Heart right ventricle (tissue), 16 donors: ENCODE measurements at regions not wholly inside any gene's neighbourhood (a gene's known extent, or its start where the extent isn't known, plus 50 kb on each side); places are given as distances from the start of the nearest gene placed in this dataset.

Experiments used
- ATAC-seq, 8 donors: fragments of 200-7000 bp; cut with Tn5 transposase; one replicate each; pipeline ENCODE4 v1.9.1; 2020; ENCODE audit warnings: mild to moderate bottlenecking in 8 of 8, moderate library complexity in 8 of 8, moderate number of reproducible peaks in 1 of 8
- DNase-seq, 2 donors: peaks; one replicate each; pipeline ENCODE4 v3.0.0-alpha.2; 2020
- H3K27ac ChIP-seq, 10 donors: fragments of 200-600 bp; sonication (generic) in 2 of 10; one replicate each; pipeline versions ENCODE4 v1.5.0 to v1.8.0; 2020 to 2022; ENCODE audit warnings: mild to moderate bottlenecking in 3 of 10
- H3K27me3 ChIP-seq, 7 donors: fragments of 200-600 bp; one replicate each; pipeline ENCODE4 v1.8.0; 2021 to 2022; ENCODE audit warnings: mild to moderate bottlenecking in 2 of 7
- H3K36me3 ChIP-seq, 9 donors: fragments of 200-600 bp; sonication (generic) in 1 of 9; one replicate each; pipeline versions ENCODE4 v1.5.0 to v1.8.0; 2020 to 2022; ENCODE audit warnings: mild to moderate bottlenecking in 2 of 9
- H3K4me1 ChIP-seq, 9 donors: fragments of 200-600 bp; sonication (generic) in 1 of 9; one replicate each; pipeline versions ENCODE4 v1.5.0 to v1.8.0; 2020 to 2022; ENCODE audit warnings: mild to moderate bottlenecking in 4 of 9
- H3K4me3 ChIP-seq, 10 donors: fragments of 200-600 bp; sonication (generic) in 2 of 10; one replicate each; pipeline versions ENCODE4 v1.5.0 to v1.8.0; 2020 to 2022; ENCODE audit warnings: mild to moderate bottlenecking in 7 of 10, moderate library complexity in 2 of 10
- H3K9me3 ChIP-seq, 11 donors: fragments of 200-600 bp in 10 of 11; sonication (generic) in 2 of 11; one replicate each; pipeline versions ENCODE4 v1.5.0 to v1.8.0; 2013 to 2022; ENCODE audit warnings: mild to moderate bottlenecking in 2 of 11, control low read depth in 1 of 11, moderate library complexity in 1 of 11
- WGBS, 2 donors: extraction: QIAGEN DNeasy Blood & Tissue Kit; methylation state at CpG; one replicate each; pipeline ENCODE4 v1.1.7; 2013; ENCODE audit warnings: inconsistent platforms in 1 of 2; 5-methylcytosine and 5-hydroxymethylcytosine counted together
- intact Hi-C, 10 donors: fragments of 100-400 bp; cut with DNase I; formaldehyde crosslinking; loops; one replicate each; pipeline versions ENCODE4 v1.11.1 to v1.14.2; 2022
- TF ChIP-seq, protein P1 (sequence below), 9 donors: fragments of 200-600 bp; sonication (generic) in 2 of 9; IDR thresholded peaks; one replicate each; pipeline versions ENCODE4 v1.5.0 to v1.8.0; 2021 to 2022; ENCODE audit warnings: antibody characterized with exemption in 9 of 9, mild to moderate bottlenecking in 5 of 9, moderate library complexity in 1 of 9
- donor health status: Arrhythmogenic right ventricular cardiomyopathy.
- donor health status: ischemic (EF 13 %, LVEDD 7.1; RV severe dilation, severe dysfunction).
- donor health status: healthy with polysubstance abuse.
- donor health status: DM: no; HTN: yes; CAD: no.
- donor health status: DM: no; HTN: no; CAD: no.
- donor health status: ischemic (EF 25% LVEDD 6.9; RV normal size, moderate dysfunction).
- donor health status: ischemic (EF 25% LVEDD 5.7; RV mildly dilated, moderate dysfunction).
- donor health status: healthy.
- donor health status: DM: yes; HTN: yes; CAD: no.
- donor health status: Ischemic cardiomyopathy.
- donor health status: ischemic (EF 35%, LVEDD 5.7; RV mildly dilated, moderate dysfunction).
- donor health status: nonischemic (EF 11% LVEDD 7.7; RV severe dilation, severe dysfunction).
- donor health status: DM: yes; HTN: yes; CAD: no.
- donor health status: PGD.
- donor health status: ischemic (EF 29% LVEDD 5.4; RV normal size, mild dysfunction).
- donor health status: nonischemic (EF 23%, LVEDD 6.1; RV moderate dilation, normal function).

- ATAC-seq (no peak), DNase-seq (no peak)
- H3K9me3 ChIP-seq: no peaks in the 10 kb centered on the region
- TF ChIP-seq, protein P1, sequence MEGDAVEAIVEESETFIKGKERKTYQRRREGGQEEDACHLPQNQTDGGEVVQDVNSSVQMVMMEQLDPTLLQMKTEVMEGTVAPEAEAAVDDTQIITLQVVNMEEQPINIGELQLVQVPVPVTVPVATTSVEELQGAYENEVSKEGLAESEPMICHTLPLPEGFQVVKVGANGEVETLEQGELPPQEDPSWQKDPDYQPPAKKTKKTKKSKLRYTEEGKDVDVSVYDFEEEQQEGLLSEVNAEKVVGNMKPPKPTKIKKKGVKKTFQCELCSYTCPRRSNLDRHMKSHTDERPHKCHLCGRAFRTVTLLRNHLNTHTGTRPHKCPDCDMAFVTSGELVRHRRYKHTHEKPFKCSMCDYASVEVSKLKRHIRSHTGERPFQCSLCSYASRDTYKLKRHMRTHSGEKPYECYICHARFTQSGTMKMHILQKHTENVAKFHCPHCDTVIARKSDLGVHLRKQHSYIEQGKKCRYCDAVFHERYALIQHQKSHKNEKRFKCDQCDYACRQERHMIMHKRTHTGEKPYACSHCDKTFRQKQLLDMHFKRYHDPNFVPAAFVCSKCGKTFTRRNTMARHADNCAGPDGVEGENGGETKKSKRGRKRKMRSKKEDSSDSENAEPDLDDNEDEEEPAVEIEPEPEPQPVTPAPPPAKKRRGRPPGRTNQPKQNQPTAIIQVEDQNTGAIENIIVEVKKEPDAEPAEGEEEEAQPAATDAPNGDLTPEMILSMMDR (IDR thresholded peaks at IDR 0.05): no peak
- 75 to 77% methylated on average over 2 of the region's 2 CpGs for WGBS, 2 donors
- H3K36me3 ChIP-seq: no peaks in the 10 kb centered on the region
- H3K27me3 ChIP-seq: no peaks in the 10 kb centered on the region
- no peak overlapping the region for H3K27ac ChIP-seq
- H3K4me1 ChIP-seq: peaks cover 0 to 8% (median 0%) of the 10 kb centered on the region in 9 donors
- intact Hi-C loops: no loop called here
- H3K4me3 ChIP-seq: no peak overlapping the region
Measured at GRCh38 chr5:165015126-165015525, 1509.7 kb downstream of the MAT2B start.

- H3K4me1 ChIP-seq: peaks cover 0 to 8% (median 0%) of the 10 kb centered on the region in 9 donors
- no peaks in the 10 kb centered on the region for H3K9me3 ChIP-seq
- TF ChIP-seq, protein P1 (IDR thresholded peaks at IDR 0.05): no peak
- intact Hi-C loops: no loop called here
- H3K27ac ChIP-seq: no peak overlapping the region
- no peaks in the 10 kb centered on the region for H3K36me3 ChIP-seq
- no peak for DNase-seq
- WGBS, 2 donors: 56 to 72% methylated on average over 4 of the region's 4 CpGs
- H3K27me3 ChIP-seq: no peaks in the 10 kb centered on the region
- no peak for ATAC-seq
- no peak overlapping the region for H3K4me3 ChIP-seq
Measured at GRCh38 chr5:165015547-165015946, 1510.1 kb downstream of the MAT2B start.

DNA sequence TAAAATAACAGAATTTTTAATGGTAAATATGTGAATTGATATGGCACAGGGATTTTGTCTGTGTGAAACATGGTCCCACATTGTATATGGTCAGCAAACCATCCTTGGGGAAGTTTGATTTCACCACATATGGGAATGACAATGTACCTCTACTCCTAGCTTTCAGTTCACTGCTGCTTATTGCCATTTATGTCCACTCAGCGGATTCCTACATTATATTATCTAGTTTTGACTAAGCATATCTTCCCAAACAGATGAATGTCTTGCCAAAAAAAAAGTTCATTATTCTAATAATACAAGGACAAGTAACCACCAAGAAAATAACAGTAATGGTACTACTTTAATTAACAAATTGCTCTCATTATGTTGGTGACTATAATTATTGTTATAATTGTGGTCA is 1521.6 kb downstream of the MAT2B start:
- intact Hi-C loops: no loop called here
- ATAC-seq: no peak

DNA sequence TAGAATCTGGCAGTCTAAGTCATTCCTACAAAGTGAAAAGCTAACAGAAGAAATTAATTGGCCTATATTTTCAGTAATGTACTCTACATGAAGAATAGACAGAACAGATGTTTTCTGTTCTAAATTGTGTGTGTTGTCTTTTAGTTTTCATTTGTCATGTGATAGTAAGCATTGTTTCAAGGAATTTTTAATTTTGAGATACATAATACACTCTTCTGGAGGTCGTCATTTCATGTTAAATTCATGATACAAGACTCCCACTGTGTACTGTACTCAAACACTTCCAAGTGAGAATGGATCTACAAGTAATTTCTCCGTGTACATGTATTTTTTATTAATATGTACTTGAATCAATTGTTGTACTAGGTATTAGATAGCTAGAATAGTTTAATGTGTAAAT is 1522.9 kb downstream of the MAT2B start:
- peaks cover 0 to 10% (median 0%) of the 10 kb centered on the region in 11 donors for H3K9me3 ChIP-seq
- H3K36me3 ChIP-seq: no peaks in the 10 kb centered on the region
- intact Hi-C loops: no loop called here
- no peak overlapping the region for H3K27ac ChIP-seq
- no peaks in the 10 kb centered on the region for H3K27me3 ChIP-seq
- TF ChIP-seq, protein P1 (IDR thresholded peaks at IDR 0.05): no peak
- H3K4me1 ChIP-seq: no peaks in the 10 kb centered on the region
- WGBS, 2 donors: 54 to 57% methylated on average over 2 of the region's 2 CpGs
- DNase-seq (no peak), ATAC-seq (no peak)
- H3K4me3 ChIP-seq: no peak overlapping the region

More for the DNA sequence above, 1521.6 kb downstream of the MAT2B start:
- no peaks in the 10 kb centered on the region for H3K36me3 ChIP-seq
- 82 to 93% methylated on average over 1 of the region's 1 CpG for WGBS, 2 donors
- H3K4me1 ChIP-seq: no peaks in the 10 kb centered on the region
- no peaks in the 10 kb centered on the region for H3K27me3 ChIP-seq
- peaks cover 0 to 10% (median 0%) of the 10 kb centered on the region in 11 donors for H3K9me3 ChIP-seq
- no peak overlapping the region for H3K4me3 ChIP-seq
- TF ChIP-seq, protein P1 (IDR thresholded peaks at IDR 0.05): no peak
- H3K27ac ChIP-seq: no peak overlapping the region
- no peak for DNase-seq
